HG03039 (cell line): ENCODE measurements at regions not wholly inside any gene's neighbourhood (a gene's known extent, or its start where the extent isn't known, plus 50 kb on each side); places are given as distances from the start of the nearest gene placed in this dataset.

Source experiments
- ATAC-seq: cut with Tn5 transposase; IDR thresholded peaks from one replicate; pipeline ENCODE4 v1.9.1; 2021; ENCODE audit warnings: mild to moderate bottlenecking, moderate library complexity; ENCODE audit not compliant: unreplicated experiment

DNA sequence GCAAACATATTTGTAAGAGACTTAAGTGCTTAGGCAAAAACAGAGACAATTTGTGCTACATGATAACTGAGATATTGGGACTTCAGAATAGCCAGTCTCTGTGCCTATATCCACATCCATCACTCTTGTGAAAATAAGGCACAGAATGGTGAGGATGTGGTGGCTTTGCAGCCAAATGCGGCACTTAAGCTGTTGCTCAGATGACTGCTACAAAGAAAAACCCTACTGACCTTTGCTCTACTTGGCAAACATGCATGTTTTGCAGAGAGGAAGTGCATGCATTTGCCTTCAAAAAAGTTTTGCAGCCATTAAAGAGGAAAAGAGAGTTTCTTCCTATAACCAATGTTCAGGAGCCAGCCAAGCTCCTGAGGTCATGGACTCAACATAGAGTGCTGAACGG lies 675.0 kb upstream of the KIRREL3 start:
- no peak for ATAC-seq

DNA sequence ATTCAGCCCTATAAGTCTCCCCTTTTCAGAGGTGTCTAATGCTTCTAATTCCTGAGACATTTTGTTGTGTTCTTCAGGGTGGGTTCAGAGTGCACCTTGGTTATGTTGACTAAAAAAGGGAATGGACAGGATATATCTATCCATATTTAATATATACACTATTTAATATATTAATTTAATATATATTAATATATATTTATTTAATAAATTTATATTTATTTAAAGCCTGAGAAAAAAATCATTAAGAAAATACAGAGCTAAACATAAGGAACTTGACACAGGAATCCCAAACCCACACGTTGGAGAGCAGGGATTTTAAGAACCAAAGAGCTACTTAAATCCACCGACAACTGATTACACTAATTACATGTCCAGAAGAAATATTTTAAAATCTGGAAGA lies 674.2 kb upstream of the KIRREL3 start:
- ATAC-seq: no peak

DNA sequence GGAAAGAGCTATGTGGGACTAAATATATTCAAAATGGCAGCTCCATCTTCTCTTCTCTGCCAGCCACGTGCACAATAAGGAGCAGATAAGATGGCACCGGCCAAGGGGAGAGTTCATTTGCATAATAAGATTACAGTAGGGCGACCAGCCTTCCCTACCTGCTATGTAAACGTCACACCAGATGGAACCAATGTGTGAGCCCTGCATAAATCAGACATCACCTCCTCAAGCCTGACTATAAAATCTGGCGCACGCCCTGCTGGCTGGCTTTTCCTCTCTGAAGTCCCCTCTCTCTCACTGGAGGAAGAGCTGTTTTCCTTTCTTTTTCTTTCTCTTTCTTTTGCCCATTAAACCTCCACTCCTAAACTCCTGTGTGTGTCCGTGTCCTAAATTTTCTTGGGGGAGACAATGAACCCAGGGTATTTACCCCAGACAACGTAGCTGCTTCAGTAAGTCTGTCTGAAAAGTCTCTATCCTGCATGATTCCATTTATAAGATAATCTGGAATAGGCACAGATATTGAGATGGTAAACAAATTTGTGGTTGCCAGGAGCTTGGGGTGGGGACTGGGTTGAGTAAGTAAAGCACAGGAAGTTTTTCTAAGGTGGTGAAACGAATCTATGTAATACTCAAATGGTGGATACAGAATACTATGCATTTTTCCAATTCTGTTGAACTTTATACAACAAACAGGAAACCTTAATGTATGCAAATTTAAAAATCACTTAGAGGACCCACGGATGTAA lies 670.0 kb upstream of the KIRREL3 start:
- ATAC-seq: no peak

DNA sequence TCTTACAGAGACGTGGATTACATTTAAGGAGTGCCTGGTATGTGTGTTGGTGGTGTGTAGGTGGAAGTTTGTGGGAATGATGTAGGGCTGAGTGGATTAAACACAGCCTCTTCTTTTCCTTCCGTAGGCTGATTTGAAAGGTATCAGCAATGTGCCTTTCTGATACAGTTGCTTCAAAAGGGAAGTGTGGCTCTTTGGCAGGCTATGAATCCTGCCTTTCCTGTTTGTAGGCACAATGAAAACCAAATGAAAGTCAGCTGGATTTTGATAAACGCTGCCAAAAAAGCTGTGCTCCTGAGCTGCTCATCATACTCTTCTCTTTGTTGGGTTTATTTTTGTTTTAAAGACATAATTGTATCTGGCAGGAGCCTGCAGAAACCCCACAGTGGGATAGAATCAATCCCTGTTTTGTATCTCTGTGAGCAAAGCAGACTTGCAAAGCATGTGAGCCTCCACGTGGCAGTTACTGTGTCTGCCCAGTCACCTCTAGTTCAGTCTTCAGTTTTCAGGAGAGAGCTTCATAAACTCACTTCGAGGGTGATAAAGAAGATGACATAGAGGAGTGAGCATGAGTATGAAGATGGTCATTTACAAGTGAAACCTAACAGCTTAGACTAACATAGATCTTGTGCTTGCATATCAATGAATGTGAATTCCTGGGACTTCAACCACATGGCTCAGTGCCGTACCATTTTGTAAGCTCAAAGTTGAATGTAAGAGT lies 655.7 kb upstream of the KIRREL3 start:
- no peak for ATAC-seq

DNA sequence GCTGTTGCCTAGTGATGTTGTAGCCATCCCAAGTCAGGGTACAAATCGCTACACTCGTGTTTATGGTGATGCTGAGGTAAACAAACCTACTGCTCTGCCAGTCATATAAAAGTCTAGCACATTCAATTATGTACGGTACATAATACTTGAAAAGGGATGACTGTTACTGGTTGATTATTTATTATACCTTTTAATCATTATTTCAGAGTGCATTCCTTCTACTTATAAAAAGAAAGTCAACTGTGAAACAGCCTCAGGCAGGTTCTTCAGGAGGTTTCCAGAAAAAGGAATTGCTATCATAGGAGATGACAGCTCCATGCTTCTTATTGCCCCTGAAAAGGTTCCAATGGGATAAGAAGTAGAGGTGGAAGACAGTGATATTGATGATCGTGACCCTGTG lies 652.5 kb upstream of the KIRREL3 start:
- ATAC-seq: no peak

DNA sequence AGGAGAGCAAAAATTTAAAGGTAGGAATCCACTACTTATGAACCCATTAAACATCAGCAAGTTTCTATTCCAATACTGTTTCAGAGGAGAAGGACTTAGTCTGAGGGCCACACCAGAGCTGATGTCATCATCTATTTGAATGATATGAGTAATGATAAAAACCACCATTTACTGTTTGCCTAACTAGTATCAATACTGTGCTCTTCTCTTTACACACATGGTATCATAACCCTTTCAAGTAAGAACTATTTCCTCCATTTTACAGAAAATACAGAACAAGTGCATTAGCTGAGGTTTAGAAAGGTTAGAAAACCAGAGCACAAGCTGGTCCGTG lies 651.3 kb upstream of the KIRREL3 start:
- ATAC-seq: no peak

DNA sequence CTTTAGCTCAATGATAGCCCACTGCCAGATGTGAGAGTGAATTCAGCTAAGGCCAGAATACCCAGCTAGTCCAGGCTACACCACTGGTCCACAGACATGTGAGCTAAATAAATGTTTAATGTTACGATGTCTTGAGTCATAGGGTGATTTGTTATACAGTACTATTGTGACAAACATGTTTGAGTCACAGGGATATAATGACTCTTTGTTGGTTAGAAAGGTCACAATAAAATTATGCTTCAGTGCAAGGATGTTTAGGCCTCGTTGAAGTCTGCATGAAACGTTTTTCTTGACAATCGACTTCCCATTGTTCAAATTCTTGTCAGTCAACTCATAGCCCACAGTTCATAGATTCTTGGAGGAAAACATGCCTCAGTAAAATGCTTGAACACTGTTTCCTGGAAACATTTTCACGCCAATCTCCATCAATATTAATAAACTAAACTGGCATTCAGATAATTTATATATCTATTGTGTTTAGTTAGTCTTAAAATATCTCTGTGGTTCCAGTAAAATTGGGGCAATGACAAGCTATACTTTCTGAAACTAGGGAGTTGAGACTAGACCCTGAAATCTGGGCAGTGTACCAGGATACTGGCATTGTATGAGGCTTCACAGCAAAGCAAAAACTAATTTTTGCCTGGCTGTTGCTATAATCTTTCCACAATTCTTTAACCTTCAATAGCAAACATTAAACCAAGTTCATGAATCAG lies 650.8 kb upstream of the KIRREL3 start:
- no peak for ATAC-seq

DNA sequence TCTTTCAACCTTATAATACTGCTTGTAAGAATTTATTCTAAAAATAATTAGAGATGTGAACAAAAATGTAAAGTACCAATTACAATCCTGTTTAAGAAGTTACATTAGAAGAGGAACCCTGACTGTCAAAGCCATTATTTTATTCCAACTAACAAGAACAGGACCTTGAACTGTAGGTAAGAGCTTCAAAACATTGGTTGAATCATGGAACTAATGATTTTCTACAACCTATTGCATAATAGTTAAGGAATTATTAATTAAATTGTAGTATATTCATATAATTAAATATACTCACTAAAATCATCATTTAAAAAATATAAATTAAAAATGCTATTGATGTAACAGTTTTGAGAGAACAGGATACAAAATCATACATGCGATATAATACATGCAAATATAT lies 649.4 kb upstream of the KIRREL3 start:
- ATAC-seq: no peak

DNA sequence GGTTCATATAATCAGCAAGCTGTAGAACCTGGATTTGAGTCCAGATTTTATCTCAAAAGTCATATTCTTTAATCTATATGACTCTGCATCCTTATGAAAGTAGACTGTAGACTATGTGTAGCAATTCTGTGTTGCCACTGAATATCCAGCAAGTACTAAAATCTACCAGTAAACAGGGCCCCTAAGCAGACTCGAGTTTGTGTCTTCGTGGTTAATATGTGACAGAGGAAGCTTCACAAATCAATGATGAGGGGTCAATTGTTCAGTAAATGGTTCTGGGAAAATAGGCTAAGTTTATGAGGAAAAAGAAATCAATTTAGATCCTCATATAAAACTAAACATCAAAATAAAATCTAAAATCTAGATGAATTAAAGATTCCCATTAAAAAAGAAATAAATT lies 648.5 kb upstream of the KIRREL3 start:
- ATAC-seq: no peak

DNA sequence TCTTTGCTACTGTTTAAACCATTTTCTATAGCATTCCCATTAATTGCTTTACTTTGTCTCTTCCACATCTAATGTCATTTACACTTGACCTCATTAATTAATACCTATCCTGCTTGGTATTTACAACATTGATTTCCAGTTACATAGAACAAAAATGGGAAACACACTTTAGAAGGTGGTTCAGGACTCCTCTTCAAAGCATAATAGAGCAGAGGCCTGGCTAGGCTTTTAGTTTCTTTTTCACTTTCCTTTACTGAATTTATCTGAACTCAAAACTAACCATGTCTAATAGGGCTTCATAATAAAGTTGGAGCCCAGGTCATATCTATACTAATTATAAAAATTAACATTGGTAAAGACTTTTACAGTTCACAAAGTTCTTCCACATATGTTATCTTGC lies 648.0 kb upstream of the KIRREL3 start:
- ATAC-seq: no peak

DNA sequence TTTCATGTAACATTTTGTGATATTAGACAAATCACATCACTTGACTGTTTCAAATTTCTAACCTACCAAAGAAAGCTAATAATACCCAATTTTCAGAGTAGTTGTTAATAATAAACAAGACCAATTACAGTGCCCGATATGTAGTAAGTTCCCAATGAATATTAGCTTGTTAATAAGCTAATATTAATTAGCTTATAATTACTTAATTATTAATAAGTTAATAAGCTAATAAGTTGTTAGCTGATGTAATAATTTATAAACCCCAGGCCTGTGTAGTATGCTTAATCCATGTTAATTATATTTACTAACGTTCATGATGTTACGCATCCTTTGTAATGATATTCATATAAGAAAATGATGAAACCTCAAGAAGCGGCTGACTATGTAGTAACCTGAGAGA lies 643.8 kb upstream of the KIRREL3 start:
- no peak for ATAC-seq

DNA sequence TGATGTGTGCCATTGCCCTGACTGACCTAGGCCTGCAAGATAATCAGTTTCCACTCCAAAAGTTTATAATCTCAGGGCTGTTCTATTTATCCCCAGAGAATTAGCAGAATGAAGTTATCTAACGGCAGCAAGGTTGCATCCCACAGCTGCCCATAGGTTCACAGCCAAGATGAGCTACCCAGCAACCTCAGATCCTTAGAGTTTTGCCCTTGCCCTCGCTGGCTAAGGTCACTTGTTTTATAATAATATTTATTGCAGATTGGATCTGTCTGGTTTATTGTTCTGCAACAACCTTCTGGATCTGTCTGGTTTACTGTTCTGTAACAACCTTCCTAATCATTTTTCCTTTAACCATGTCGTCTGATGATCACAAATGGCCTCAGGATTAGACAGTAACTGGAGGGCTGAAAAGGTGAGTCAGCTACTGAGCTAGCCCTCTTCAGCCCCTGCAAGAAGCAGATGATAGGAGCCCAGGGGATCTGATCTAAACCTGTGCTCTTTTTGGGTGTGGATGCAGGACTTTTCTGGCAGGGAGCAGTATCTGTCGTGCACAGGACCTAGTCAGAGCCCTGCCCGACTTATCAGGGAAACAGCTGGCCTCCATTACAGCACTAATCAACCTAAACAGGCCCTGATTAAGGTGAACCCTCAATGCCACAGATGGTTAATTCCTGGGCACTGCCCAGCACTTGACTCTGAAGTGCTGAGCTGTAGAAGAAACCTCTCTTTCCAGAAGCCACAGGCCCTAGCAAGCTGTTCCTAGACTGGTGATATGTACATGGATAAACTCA lies 642.9 kb upstream of the KIRREL3 start:
- ATAC-seq: no peak

DNA sequence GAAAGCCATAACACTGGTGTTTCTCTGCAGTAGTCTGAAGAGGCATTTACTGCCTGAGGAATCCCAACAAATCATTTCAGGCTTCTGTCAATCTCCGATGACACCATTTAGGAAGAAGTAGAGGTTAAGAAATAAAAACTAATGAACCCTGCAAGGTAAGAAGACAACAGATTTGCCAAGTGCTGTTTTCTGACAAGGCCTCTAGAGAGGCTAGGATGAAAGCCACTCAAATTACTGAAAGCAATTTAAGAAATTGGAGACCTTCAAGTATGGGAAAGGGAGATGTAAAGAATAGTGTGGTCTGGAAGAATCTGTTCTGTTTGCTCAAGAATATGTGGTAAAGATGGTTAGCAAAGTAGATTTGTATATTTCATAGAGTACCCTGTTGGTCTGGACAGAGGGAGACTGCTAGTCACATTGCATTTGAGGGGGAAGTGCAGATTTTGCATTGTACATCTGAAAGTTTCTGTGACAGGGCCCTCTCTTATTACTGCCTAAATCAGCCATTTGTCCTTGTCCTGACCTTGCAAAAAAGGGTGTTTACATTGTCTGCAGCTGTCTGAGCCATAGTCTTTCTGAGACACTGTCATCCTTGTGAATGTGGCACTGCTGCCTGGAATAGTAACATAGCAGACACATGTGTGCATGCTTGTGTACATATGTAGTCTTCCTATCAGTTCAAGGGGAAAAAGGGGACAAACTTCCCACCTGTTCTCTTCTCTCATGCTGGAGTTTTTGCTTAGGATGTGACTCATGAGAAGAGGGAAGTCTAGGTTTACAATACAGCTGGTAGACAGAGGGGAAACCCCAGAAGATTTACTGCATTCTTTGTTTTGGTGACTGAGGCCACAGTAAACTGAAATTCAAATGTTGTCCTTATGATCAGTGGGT lies 640.2 kb upstream of the KIRREL3 start:
- no peak for ATAC-seq

DNA sequence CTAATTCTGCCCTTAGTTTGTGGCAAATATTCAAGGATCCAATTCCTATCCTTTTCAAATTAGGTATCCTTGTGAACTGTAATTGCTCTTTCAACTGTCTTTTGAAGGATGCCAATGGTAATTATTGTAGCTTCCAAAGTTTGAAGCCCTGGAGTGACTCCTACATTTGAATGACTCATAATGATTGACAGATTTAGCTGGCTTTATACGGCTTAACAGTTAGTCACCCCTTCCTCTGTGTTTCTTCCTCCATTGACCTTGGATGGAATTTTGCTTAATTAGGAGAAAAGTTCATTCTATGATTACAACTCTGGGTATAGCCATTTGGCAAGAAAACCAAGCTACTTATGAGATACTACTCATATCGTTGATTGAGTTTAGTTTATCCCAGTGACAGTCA lies 639.3 kb upstream of the KIRREL3 start:
- ATAC-seq: no peak

DNA sequence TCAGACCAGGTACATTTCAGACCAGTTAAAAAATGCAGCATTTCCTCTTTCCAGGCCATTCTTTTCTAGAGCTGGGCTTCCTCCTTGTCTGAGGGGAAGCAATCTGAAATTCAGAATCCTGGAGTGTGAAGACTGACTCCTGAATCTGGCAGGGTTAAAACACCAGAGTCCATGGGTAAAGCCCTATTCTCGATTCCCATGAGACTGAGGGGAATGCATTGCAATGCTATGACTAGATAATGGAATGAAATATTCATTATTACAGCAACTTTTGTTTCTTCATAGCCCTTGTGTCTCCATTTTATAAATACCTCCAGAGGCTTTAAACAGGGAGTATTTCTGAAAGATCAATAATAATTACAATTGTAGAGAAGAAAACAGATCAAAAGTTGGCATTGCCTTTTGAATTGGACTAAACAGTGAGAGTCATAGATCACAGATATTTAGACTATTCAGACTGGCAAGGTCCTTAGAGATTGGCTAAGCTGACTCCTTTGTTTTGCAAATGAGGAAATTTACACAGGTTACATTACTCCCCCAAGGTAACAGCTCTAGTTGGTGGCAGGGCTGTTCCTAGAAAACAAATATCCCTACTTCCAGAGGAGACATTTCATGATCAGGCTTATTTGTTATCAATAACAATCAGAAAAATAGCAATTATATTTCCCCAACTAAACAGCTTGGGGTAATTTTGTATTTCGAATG lies 632.6 kb upstream of the KIRREL3 start:
- no peak for ATAC-seq

DNA sequence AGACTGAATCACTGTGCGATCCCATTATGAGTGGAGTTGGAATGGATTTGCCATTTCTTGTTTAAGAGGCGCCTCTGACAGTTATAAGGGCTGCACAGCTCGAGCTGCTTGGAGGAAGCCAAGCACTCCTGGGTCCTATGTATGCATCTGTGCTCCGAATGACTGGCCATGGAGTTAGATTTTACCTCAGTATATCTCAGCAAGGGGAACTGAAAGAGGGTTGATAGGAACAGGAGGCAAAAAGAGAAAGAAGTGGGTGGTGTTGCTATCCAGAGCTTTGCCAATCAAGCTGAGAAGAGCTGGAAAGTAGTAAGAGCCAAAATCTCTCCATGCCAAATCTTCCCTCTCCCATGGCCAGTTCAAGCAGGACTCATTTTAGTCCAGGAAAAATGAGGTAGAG lies 632.0 kb upstream of the KIRREL3 start:
- ATAC-seq: no peak

DNA sequence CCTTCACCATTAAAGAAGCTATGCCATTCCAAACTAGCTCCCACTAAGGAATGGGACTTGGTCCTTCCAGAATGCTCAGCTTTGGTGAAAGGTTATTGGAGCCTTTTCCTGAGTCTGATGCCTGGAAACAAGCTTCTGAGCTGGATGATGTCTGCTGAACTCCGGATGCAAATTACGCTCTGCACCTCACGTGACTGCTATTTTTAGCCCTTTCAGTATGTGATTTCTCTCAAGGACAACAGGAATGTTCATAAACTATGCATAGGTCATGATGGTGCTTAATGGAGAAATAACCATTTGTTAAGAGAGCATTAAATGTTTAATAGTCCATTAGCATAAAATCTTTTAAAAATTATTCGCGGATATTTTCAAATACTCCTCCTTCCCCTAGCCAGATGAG lies 631.4 kb upstream of the KIRREL3 start:
- no peak for ATAC-seq

DNA sequence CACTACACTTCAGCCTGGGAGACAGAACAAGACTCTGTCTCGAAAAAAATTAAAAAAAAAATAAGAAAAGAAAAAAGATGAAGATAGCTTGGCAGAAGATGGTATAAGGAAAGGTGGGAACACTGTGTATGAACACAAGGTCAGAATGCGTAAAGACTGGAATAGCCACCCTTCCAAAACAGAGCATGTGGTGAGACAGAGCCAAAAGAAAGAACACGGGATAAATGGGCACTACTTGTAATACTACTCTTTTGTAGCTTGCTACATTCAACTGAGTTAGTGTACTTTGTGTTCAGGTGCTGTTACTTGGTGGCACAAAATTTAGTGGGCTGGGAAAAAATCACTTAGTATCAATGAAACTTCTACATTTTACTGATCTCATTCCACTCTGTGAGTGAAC lies 628.6 kb upstream of the KIRREL3 start:
- ATAC-seq: no peak

DNA sequence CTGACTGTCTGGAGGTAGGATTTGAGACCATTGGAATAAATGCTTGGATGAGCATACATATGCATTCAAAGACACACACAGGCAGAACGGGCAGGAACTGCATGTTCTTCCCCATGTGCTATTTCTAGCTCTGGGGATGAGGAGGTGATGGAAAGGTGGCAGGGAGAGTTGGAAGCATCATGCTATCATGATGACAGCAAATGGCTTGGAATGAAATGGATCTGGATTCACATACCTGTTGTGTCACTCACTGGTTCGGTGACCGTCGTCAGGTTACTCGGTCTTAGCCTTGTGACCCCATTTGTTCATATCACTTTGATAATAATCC lies 627.9 kb upstream of the KIRREL3 start:
- no peak for ATAC-seq
